Mammary epithelial cell (primary cell): ENCODE measurements at regions not wholly inside any gene's neighbourhood (a gene's known extent, or its start where the extent isn't known, plus 50 kb on each side); places are given as distances from the start of the nearest gene placed in this dataset.

Experiments
- EZH2 ChIP-seq: IDR thresholded peaks from 2 replicates; pipeline ENCODE4 v1.6.1; 2012; ENCODE audit warnings: low read length, inconsistent platforms, borderline replicate concordance
- TF ChIP-seq, protein P1 (sequence below), 2 donors: IDR thresholded peaks in 1 of 2; conservative IDR thresholded peaks in 1 of 2; 2 replicates each; pipeline ENCODE4 v1.5.1; 2011 to 2012; ENCODE audit warnings: inconsistent platforms in 2 of 2, low read length in 2 of 2, mild to moderate bottlenecking in 2 of 2, control low read depth in 1 of 2, low read depth in 1 of 2; ENCODE audit not compliant: insufficient read depth in 1 of 2; ENCODE audit errors: extremely low read depth in 1 of 2

DNA sequence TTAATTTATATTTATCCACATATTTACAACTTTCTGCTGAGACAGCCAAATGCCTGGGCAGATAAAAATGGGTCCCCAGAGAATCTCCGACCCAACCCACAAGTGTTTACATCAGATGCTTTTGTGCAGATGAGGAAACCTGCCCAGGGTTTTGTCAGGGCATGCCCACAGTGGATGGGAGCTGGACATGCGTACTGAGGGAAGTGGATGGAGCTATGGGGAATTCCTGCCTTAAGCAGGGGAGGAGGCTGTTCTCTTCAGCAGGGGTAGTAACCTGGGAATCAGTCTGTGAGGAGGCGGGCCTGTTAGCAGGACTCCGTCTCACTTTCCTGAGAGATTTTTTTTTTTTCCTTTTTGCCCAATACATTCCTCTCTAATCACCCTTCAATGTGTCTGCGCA is 122.9 kb downstream of the RFC3 start:
- TF ChIP-seq, protein P1, sequence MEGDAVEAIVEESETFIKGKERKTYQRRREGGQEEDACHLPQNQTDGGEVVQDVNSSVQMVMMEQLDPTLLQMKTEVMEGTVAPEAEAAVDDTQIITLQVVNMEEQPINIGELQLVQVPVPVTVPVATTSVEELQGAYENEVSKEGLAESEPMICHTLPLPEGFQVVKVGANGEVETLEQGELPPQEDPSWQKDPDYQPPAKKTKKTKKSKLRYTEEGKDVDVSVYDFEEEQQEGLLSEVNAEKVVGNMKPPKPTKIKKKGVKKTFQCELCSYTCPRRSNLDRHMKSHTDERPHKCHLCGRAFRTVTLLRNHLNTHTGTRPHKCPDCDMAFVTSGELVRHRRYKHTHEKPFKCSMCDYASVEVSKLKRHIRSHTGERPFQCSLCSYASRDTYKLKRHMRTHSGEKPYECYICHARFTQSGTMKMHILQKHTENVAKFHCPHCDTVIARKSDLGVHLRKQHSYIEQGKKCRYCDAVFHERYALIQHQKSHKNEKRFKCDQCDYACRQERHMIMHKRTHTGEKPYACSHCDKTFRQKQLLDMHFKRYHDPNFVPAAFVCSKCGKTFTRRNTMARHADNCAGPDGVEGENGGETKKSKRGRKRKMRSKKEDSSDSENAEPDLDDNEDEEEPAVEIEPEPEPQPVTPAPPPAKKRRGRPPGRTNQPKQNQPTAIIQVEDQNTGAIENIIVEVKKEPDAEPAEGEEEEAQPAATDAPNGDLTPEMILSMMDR (conservative IDR thresholded peaks at IDR 0.05 in 1 of 2, IDR thresholded peaks at IDR 0.05 in 1 of 2; ENCODE audit: extremely low read depth in 1 of 2, insufficient read depth in 1 of 2, low read depth in 1 of 2, low read length in 2 of 2), result no peak
- TF ChIP-seq EZH2, result no peak
